Muscle layer of duodenum (tissue), 2 donors: ENCODE measurements at regions not wholly inside any gene's neighbourhood (a gene's known extent, or its start where the extent isn't known, plus 50 kb on each side); places are given as distances from the start of the nearest gene placed in this dataset.

Experiments used
- H3K27ac ChIP-seq: one replicate; pipeline ENCODE4 v1.7.0; 2013; ENCODE audit warnings: mild to moderate bottlenecking, low read length
- H3K27me3 ChIP-seq: one replicate; pipeline ENCODE4 v1.7.0; 2013; ENCODE audit warnings: low read depth, mild to moderate bottlenecking, control low read depth, low read length
- H3K36me3 ChIP-seq, 2 donors: one replicate each; pipeline ENCODE4 v1.7.0; 2013; ENCODE audit warnings: low read length in 2 of 2, control low read depth in 1 of 2, mild to moderate bottlenecking in 1 of 2; ENCODE audit not compliant: insufficient read depth in 2 of 2, control insufficient read depth in 1 of 2
- H3K4me1 ChIP-seq, 2 donors: one replicate each; pipeline ENCODE4 v1.7.0; 2013; ENCODE audit warnings: low read length in 2 of 2, mild to moderate bottlenecking in 2 of 2, control low read depth in 1 of 2, moderate library complexity in 1 of 2; ENCODE audit not compliant: insufficient read depth in 2 of 2, control insufficient read depth in 1 of 2
- H3K4me3 ChIP-seq, 2 donors: one replicate each; pipeline ENCODE4 v1.7.0; 2013; ENCODE audit warnings: low read length in 2 of 2, low read depth in 1 of 2, mild to moderate bottlenecking in 1 of 2
- H3K9me3 ChIP-seq, 2 donors: one replicate each; pipeline ENCODE4 v1.7.0; 2013; ENCODE audit warnings: low read length in 2 of 2, control low read depth in 1 of 2, mild to moderate bottlenecking in 1 of 2; ENCODE audit not compliant: control insufficient read depth in 1 of 2
- donor health status: healthy.

DNA sequence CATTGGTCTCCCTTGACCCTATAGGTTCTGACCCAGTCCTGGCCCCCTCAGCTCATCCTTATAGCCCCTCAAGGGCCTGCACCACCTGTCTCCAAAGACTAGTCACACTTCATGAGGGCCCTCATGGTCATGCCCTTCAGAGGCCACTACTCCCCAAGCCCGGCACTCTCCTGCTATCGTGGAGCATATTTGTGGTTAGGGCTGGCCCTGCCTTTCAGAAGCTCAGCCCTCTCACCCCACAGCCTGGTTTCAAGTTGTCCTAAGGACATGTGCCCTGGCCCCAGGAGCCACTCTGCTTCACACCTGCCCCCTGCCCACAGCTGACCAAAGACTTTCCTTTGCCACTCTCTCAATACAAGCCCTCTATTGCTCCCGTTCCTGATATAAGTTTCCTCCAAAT lies 60.3 kb upstream of the LBX1 start:
- no peak overlapping the region for H3K4me3 ChIP-seq
- H3K27ac ChIP-seq, result no peak overlapping the region
- no peaks in the 10 kb centered on the region for H3K9me3 ChIP-seq
- H3K27me3 ChIP-seq, result peaks cover 55% of the 10 kb centered on the region
- peaks cover 0 to 21% of the 10 kb centered on the region in 2 donors for H3K4me1 ChIP-seq
- H3K36me3 ChIP-seq, result no peaks in the 10 kb centered on the region

DNA sequence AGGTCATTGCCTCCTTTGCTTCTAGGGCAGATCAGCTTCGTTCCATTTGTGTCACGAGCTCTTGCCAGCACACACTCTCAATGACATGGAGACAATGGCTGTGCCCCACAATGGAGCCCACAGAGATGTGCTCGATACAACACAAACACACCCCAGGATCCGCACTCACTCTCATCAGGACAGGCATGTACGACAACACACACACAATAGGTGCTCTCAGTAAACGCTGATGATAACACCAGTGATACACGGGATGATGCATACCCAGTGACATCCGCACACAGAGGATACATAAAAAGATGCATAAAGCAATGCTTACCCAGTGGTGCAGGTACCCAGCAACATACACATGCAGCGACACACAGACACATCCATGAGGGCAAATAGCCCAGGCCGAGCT lies 61.2 kb upstream of the LBX1 start:
- Histone ChIP-seq H3K4me1 (peaks cover 0 to 21% of the 10 kb centered on the region in 2 donors), H3K36me3 (no peaks in the 10 kb centered on the region), H3K9me3 (no peaks in the 10 kb centered on the region), H3K27me3 (peaks cover 46% of the 10 kb centered on the region), H3K4me3 (no peak overlapping the region), H3K27ac (no peak overlapping the region)

DNA sequence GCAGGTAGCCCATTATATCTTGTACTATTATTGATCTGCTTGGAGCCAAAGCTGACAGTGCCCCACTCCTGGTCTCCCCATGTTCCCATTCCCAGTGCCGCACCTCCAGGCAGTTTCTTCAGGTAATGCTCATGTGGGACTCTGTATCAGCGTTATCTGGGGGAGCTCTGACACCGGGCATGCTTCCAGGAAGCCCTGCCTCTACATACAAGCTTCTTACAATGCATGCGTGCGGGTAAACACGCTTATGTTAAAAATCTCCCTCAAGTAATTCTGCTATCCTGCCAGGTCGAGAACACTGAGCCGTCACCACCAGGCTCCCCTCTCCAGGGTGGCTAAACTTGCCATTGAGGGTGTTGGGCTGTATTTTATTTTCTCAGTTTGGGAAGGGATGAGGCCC lies 61.6 kb upstream of the LBX1 start:
- peaks cover 0 to 21% of the 10 kb centered on the region in 2 donors for H3K4me1 ChIP-seq
- peak overlapping the region in 1 of 2 donors; percentile 73 for H3K4me3 ChIP-seq
- no peaks in the 10 kb centered on the region for H3K36me3 ChIP-seq
- H3K27ac ChIP-seq, result no peak overlapping the region
- no peaks in the 10 kb centered on the region for H3K9me3 ChIP-seq
- peaks cover 43% of the 10 kb centered on the region for H3K27me3 ChIP-seq

DNA sequence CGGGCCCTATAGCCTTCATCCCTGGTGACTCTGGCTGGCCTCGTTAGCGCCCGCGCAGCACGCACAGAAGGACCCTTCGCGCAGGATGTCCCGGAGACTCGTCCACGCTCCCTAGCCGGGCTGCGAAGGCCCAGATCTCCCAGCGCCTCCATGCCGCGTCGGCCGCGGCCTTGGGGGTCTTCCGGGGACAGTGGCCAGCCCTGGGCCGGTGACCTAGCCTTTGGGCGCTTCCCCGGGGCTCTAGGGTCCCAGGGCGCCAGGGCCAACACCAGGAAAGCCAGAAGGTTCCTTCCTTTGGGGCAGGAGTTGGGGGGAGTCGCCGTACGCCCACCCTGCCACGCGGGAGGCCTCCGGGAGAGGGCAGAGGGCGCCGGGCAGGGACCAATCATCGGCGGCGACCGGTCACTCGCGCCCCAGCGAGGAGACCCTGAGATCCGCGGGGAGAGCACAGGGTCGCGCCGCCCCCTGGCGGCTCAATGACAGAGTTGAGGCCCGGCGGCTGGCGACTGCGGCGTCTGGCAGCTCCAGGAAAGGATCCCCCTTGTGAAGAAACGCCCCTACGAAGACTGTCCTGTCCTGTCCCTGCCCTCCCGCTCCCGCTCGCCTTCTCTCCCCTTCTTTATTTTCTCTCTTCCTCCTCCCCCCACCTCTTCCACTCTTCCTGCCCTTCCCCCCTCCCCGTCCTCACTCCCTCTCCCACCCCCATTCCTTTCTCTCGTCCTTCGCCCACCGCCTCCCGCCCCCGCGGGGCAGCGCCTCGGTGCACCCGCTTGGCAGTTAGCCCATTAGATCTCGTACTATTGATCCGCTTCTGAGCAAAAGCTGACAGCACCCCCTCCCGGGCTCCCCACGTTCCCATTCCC lies 62.3 kb upstream of the LBX1 start:
- peaks cover 43% of the 10 kb centered on the region for H3K27me3 ChIP-seq
- no peaks in the 10 kb centered on the region for H3K36me3 ChIP-seq
- H3K4me1 ChIP-seq, result peaks cover 0 to 21% of the 10 kb centered on the region in 2 donors
- H3K27ac ChIP-seq, result no peak overlapping the region
- peak overlapping the region; percentile 46 to 73 for H3K4me3 ChIP-seq
- H3K9me3 ChIP-seq, result no peaks in the 10 kb centered on the region

DNA sequence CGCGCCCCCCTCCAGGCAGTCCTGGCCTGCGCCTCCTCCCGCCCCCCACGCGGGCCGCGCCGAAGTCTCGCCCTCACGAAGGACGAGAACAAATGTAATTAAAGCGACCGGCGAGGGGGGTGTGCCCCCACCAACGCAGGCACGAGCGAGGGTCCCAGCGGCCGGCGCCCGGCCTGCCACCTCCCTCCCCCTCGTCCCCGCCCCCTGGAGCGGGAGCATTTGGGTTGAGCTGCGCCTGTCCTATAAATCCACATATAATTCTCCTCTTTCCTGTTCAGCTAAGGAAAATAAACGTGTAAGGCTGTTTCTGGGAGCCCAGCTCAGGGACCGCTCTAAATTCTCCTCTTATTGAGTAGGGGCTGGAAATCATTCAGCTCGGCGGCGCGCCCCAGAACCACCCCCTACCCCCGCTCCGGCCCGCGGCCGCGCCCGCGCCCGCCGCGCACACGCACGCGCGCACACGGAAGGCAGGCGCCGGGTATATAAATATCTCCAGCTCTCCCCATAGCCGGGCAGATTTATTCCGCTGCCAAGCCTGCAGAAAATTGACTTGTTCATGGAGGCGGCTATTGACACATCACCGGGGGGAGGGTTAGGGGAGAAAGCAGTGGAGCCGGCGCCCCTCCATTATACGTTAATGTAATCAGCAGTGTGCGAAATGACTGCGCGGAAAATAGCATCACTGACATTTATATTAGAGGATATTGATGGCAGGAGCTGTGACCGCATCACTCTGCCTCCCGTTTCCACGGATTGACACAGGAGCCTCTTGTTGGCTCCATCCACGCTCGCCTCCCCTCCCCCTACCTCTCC lies 61.6 kb upstream of the BTRC start:
- Histone ChIP-seq H3K4me1 (peaks cover 0 to 21% of the 10 kb centered on the region in 2 donors), H3K27ac (no peak overlapping the region)

DNA sequence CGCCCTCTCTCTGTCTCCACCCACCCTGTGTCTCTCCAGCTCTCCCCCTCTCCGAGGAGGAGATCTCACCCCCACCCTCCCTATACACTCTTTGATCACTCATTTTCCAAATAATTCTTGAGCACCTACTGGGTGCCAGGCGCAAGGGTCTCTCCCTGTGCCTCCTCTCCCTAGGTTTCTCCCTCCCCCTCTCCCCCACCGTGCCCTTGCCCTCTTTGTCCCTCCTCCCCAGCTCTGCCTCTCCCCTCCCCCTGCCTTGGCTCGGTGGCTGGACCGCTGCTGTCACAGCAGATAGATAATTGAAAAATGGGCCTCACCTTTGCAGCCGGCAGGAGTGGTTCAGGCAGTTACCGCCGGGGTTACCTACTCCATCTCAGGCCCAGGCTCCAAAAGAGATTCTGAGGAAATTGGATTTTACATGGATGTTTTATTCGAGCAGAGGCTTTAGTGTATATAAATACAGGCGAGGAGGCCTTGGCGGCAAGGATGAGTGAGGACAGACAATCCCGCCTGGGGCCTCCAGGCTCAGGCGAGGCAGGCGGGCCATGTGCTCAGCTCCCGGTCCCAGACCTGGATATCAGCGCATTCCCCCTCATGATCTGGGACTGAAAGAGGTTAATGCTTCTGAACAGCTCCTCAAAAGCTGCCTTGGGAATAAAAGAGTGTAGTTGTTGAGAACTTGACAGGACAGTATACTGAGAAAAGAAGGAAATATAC lies 60.8 kb upstream of the BTRC start:
- H3K4me3 ChIP-seq, result peak overlapping the region; percentile 46 to 73
- H3K9me3 ChIP-seq, result no peaks in the 10 kb centered on the region
- H3K36me3 ChIP-seq, result no peaks in the 10 kb centered on the region
- no peak overlapping the region for H3K27ac ChIP-seq
- H3K4me1 ChIP-seq, result peaks cover 0 to 21% of the 10 kb centered on the region in 2 donors
- H3K27me3 ChIP-seq, result peaks cover 33% of the 10 kb centered on the region

More for the DNA sequence above, 61.6 kb upstream of the BTRC start:
- Histone ChIP-seq H3K36me3 (no peaks in the 10 kb centered on the region), H3K9me3 (no peaks in the 10 kb centered on the region), H3K4me3 (peak overlapping the region; percentile 46 to 73), H3K27me3 (peaks cover 39% of the 10 kb centered on the region)

DNA sequence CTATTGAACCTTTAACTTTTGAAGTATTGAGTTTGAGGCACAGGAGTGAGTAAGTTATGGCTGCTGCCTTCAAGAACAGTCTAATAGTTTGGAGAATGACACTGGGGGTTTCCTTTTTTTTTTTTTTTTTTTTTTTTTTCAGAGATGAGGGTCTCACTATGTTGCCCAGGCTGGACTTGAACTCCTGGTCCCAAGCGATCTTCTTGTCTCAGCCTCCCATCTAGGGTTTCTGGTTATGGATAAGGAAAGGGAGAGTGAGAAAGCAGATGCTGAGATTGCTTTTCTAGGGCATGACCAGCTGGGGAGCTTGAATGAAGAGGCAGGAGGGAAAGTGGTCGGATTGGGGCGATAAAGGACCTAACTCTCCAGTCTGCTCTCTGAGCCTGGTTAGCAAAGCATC lies 59.9 kb upstream of the BTRC start:
- Histone ChIP-seq H3K27ac (no peak overlapping the region), H3K36me3 (no peaks in the 10 kb centered on the region), H3K4me1 (peaks cover 0 to 21% of the 10 kb centered on the region in 2 donors), H3K4me3 (no peak overlapping the region), H3K9me3 (no peaks in the 10 kb centered on the region), H3K27me3 (peaks cover 29% of the 10 kb centered on the region)

DNA sequence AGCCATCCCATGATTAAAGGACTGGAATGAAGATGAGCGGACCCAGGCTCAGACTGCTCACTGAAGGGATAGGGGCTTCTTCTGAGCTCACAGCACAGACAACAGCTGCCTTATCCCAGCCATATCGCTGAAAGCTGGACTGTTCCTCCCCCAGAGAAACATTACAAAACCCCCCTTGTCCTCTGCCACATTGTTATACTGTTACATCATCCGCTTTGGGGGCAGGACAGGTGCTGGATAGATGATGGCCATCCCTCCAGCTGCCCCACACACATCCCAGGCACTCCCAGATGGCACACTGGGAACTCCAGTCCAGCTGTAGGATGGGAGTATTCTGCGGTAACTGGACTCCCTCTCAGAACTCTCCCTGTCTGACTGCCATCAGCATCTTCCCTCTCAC lies 58.7 kb upstream of the BTRC start:
- H3K27ac ChIP-seq, result no peak overlapping the region
- no peaks in the 10 kb centered on the region for H3K36me3 ChIP-seq
- H3K9me3 ChIP-seq, result no peaks in the 10 kb centered on the region
- H3K4me3 ChIP-seq, result no peak overlapping the region
- H3K4me1 ChIP-seq, result peaks cover 0 to 21% of the 10 kb centered on the region in 2 donors
- H3K27me3 ChIP-seq, result peaks cover 26% of the 10 kb centered on the region

DNA sequence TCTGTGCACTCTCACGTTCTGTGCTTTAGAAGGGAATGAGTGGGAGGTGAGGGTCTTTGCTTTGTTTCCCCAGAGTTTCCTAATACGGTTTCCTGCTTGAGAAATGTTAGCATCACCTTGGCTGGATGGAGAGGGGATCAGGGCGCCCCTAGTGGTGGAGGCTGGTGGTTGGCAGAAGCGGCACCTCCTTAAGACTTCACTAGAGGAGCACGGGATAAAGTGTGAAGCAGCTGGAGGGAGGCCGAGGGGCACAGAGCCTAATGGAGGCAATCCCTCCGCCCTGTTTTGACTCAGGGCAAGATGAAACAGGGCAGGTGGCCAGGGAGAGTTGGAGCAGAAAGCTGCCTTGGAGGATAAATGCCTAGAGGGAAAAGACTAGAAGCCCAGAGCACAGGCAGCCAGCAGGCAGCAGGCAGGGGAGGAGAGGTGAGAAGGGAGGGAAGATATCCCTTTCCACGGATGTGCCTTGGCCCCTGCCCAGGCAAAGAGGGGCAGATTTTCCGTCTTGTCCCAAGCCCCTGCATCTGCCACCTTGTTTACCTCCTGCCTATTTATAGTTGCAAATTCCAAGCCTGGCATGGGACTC lies 56.0 kb upstream of the BTRC start:
- Histone ChIP-seq H3K9me3 (no peaks in the 10 kb centered on the region), H3K27me3 (peaks cover 5% of the 10 kb centered on the region), H3K4me3 (no peak overlapping the region), H3K27ac (no peak overlapping the region), H3K36me3 (no peaks in the 10 kb centered on the region), H3K4me1 (peaks cover 0 to 1% of the 10 kb centered on the region in 2 donors)

DNA sequence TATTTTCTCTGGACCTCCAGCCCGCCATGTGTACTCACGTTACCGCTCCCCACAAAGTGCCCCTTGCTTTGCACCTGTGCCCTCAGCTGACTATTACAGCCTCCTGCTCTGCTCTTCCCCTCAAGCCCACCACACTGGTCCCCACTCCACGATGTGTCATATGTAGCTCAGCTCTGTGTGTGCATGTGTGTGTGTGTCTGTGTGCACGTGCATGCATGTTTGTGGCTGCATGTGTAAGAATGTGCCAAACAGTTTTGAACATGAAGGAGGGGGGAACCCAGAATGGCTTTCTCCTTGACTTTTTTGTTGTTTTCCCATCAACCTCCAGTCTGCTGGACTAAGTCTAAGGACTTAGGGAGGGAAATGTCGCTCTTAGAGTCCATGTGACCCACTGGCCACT lies 54.8 kb upstream of the BTRC start:
- Histone ChIP-seq H3K9me3 (no peaks in the 10 kb centered on the region), H3K27ac (no peak overlapping the region), H3K36me3 (no peaks in the 10 kb centered on the region), H3K4me1 (no peaks in the 10 kb centered on the region), H3K4me3 (no peak overlapping the region), H3K27me3 (peaks cover under 1% of the 10 kb centered on the region)
